ENCODE measurements at regions not wholly inside any gene's neighbourhood (a gene's known extent, or its start where the extent isn't known, plus 50 kb on each side); places are given as distances from the start of the nearest gene placed in this dataset.

- no peak for TF ChIP-seq YY1 (IDR thresholded peaks at IDR 0.05; ENCODE audit: insufficient read depth, insufficient read length)
- TF ChIP-seq SUZ12 (IDR thresholded peaks at IDR 0.05; ENCODE audit: extremely low read depth, insufficient read depth, insufficient read length): no peak
These were observed 78.8 kb upstream of the FAT4 start for GRCh38 chr4:125235971-125236370.

Data from NT2/D1 (cell line).